Panc1 (cell line): ENCODE measurements at regions not wholly inside any gene's neighbourhood (a gene's known extent, or its start where the extent isn't known, plus 50 kb on each side); places are given as distances from the start of the nearest gene placed in this dataset.
A peak's percentile ranks its signal among the peaks of the same experiment; 100 is the strongest.
"Not testable (repeated sequence)": the region's sequence is repeated elsewhere in the genome, so short reads cannot be mapped to it uniquely, and the experiment has no call there.

Source experiments
- ATAC-seq: fragments of 200-7000 bp; cut with Tn5 transposase; 2 replicates; pipeline ENCODE4 v1.9.1; 2020; ENCODE audit warnings: mild to moderate bottlenecking, moderate library complexity
- BruUV-seq: library from RNA; stranded (reverse); fragments of 400-500 nt; replicated peaks from 2 replicates; lab custom pipeline; 2021; lab: Mats Ljungman, UMichigan
- CTCF ChIA-PET: fragments of 300-600 bp; sonication (Branson Sonifier 250); formaldehyde crosslinking; loops from one replicate; lab custom pipeline; 2022; ENCODE audit warnings: antibody characterized with exemption; lab: Charles Lee
- POLR2A ChIA-PET: fragments of 300-600 bp; sonication (Branson Sonifier 250); formaldehyde crosslinking; loops from one replicate; lab custom pipeline; 2022; ENCODE audit warnings: antibody characterized with exemption; lab: Charles Lee
- DNase-seq: peaks from one replicate; pipeline ENCODE4 v3.0.0-alpha.2; 2010; ENCODE audit warnings: low read depth, low spot score
- H3K27ac ChIP-seq: 2 replicates; pipeline ENCODE4 v1.5.1; 2011; ENCODE audit warnings: mild to moderate bottlenecking, low read length, inconsistent platforms
- H3K27me3 ChIP-seq: fragments of 200-500 bp; sonication (Bioruptor generic); 2 replicates; pipeline ENCODE4 v1.6.0; 2014; ENCODE audit warnings: low read length, inconsistent platforms; ENCODE audit not compliant: control insufficient read depth, insufficient read depth
- H3K36me3 ChIP-seq: fragments of 200-500 bp; sonication (Bioruptor generic); 2 replicates; pipeline ENCODE4 v1.5.1; 2014; ENCODE audit warnings: inconsistent platforms, mild to moderate bottlenecking, low read length, moderate library complexity; ENCODE audit not compliant: control insufficient read depth, insufficient read depth
- H3K4me1 ChIP-seq: 2 replicates; pipeline ENCODE4 v1.5.1; 2011; ENCODE audit warnings: inconsistent platforms, mild to moderate bottlenecking, low read length, moderate library complexity; ENCODE audit not compliant: control insufficient read depth, insufficient read depth
- H3K4me3 ChIP-seq, 2 experiments: 2 replicates each; pipeline ENCODE4 v1.5.1; 2011 to 2012; ENCODE audit warnings: low read depth in 2 of 2, low read length in 2 of 2, mild to moderate bottlenecking in 2 of 2, inconsistent platforms in 1 of 2, moderate library complexity in 1 of 2
- H3K9me3 ChIP-seq: fragments of 200-500 bp; sonication (Bioruptor generic); 2 replicates; pipeline ENCODE4 v1.5.1; 2014; ENCODE audit warnings: low read depth, mild to moderate bottlenecking, inconsistent platforms, low read length, moderate library complexity; ENCODE audit not compliant: control insufficient read depth, insufficient read depth
- POLR2AphosphoS5 ChIP-seq: IDR thresholded peaks from 2 replicates; pipeline ENCODE4 v1.6.1; 2012; ENCODE audit warnings: mild to moderate bottlenecking, low read depth, low read length, moderate library complexity
- SIN3A ChIP-seq: IDR thresholded peaks from 2 replicates; pipeline ENCODE4 v1.6.1; 2012; ENCODE audit warnings: low read depth, mild to moderate bottlenecking, low read length, moderate library complexity, borderline replicate concordance; ENCODE audit not compliant: insufficient read depth
- TCF7L2 ChIP-seq: IDR thresholded peaks from 2 replicates; pipeline ENCODE4 v1.6.1; 2011; ENCODE audit warnings: mild to moderate bottlenecking, low read depth, low read length, inconsistent platforms
- in situ Hi-C: cut with HindIII; loops from 2 replicates; pipeline ENCODE4 v1.10.0; 2016; ENCODE audit warnings: low sequenced_read_pairs, low pct_unique_long_range_greater_than_20kb
- intact Hi-C: fragments of 100-400 bp; cut with micrococcal nuclease; formaldehyde crosslinking; loops from one replicate; pipeline ENCODE4 v1.10.0; 2022; ENCODE audit not compliant: unreplicated experiment
- TF ChIP-seq, protein P1 (sequence below), 2 experiments: IDR thresholded peaks; 2 replicates each; pipeline ENCODE4 v1.6.1; 2011 to 2012; ENCODE audit warnings: low read depth in 2 of 2, control low read depth in 1 of 2, low read length in 1 of 2, mild to moderate bottlenecking in 1 of 2, moderate library complexity in 1 of 2; ENCODE audit not compliant: insufficient read depth in 1 of 2
- TF ChIP-seq, protein P2 (sequence below): fragments of 450-650 bp; IDR thresholded peaks from 2 replicates; pipeline ENCODE4 v1.5.1; 2017; ENCODE audit warnings: mild to moderate bottlenecking

DNA sequence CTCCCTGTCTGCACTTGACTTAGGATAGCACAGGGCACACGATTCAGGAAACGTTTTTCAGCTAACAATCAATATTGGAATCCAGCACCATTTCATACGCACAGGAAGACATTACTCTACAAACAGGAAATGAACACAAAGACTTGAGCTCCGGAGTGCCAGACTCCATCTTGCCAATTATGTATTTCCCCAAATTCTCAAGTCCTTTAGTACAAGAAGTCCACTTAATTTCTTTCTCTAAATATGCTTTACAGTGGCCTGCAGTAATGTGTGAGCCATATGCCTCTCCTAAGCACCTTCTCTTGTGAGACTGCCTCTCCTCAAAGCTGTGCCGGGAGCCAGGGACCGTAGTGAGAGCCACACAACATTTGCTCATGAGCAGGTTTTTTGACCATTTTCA is 168.2 kb downstream of the THBS2 start:
- CTCF ChIA-PET, result no interaction called here
- in situ Hi-C loops, result no loop called here
- TF ChIP-seq, protein P1, sequence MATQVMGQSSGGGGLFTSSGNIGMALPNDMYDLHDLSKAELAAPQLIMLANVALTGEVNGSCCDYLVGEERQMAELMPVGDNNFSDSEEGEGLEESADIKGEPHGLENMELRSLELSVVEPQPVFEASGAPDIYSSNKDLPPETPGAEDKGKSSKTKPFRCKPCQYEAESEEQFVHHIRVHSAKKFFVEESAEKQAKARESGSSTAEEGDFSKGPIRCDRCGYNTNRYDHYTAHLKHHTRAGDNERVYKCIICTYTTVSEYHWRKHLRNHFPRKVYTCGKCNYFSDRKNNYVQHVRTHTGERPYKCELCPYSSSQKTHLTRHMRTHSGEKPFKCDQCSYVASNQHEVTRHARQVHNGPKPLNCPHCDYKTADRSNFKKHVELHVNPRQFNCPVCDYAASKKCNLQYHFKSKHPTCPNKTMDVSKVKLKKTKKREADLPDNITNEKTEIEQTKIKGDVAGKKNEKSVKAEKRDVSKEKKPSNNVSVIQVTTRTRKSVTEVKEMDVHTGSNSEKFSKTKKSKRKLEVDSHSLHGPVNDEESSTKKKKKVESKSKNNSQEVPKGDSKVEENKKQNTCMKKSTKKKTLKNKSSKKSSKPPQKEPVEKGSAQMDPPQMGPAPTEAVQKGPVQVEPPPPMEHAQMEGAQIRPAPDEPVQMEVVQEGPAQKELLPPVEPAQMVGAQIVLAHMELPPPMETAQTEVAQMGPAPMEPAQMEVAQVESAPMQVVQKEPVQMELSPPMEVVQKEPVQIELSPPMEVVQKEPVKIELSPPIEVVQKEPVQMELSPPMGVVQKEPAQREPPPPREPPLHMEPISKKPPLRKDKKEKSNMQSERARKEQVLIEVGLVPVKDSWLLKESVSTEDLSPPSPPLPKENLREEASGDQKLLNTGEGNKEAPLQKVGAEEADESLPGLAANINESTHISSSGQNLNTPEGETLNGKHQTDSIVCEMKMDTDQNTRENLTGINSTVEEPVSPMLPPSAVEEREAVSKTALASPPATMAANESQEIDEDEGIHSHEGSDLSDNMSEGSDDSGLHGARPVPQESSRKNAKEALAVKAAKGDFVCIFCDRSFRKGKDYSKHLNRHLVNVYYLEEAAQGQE (IDR thresholded peaks at IDR 0.05; ENCODE audit: insufficient read depth in 1 of 2, low read depth in 2 of 2, low read length in 1 of 2), result no peak
- no peak for TF ChIP-seq TCF7L2

DNA sequence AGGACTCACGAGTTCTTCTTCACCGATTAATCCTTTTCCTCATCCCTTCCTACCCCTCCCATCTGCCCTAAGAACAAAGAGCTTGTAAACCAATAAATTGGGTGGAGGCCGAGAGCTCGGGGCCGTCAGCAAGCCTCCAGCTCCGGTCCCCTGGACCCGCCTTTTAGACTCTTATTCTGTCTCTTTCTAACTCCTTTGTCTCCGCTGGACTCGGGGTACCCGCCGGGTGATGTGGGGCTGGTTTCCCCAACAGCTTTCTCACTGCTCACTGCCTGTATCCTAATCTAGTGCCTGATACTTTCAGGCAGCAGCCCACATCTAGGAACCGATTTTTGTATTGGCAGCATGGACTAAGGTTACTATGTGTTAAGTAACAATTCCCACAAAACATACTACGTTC is 169.1 kb downstream of the THBS2 start:
- in situ Hi-C loops, BruUV-seq, H3K4me3 ChIP-seq, DNase-seq, CTCF ChIA-PET, H3K36me3 ChIP-seq, H3K27ac ChIP-seq, ATAC-seq, POLR2A ChIA-PET, H3K27me3 ChIP-seq, intact Hi-C loops, H3K9me3 ChIP-seq, H3K4me1 ChIP-seq: not testable (repeated sequence)

More for the DNA sequence above, 168.2 kb downstream of the THBS2 start:
- no peak overlapping the region for H3K4me3 ChIP-seq
- peaks cover under 1% of the 10 kb centered on the region; the same call in 1 of the 2 replicates for H3K9me3 ChIP-seq
- H3K27ac ChIP-seq, result 0 out of 2 replicates have a peak overlapping the region, but pooled peaks have one; percentile 8
- POLR2A ChIA-PET, result no interaction called here
- no TSS peak for BruUV-seq
- H3K4me1 ChIP-seq, result no peaks in the 10 kb centered on the region
- no peaks in the 10 kb centered on the region for H3K36me3 ChIP-seq
- intact Hi-C loops, result no loop called here
- no peaks in the 10 kb centered on the region for H3K27me3 ChIP-seq
- no peak for DNase-seq
- ATAC-seq, result no peak

DNA sequence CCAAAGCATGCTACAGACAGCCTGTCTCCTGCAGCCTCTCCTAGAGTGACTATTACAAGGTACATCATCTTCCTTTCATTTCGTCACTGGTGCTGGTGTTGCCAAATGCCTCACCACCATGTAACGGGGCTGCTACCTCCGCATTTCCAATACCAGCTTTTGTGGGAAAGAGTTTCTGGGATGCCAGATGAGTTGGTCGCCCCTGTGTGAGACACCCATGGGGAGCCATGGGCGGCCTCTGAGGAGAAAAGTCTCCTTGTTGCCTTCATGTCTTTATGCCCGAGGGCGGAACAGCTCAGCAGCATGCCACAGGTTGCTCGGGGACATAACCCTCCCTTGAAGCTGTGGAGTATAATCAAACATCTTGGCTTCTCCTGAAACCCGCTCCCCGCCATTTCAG is 169.6 kb downstream of the THBS2 start:
- CTCF ChIA-PET, result no interaction called here
- POLR2A ChIA-PET, result no interaction called here
- intact Hi-C loops, result no loop called here

More for the DNA sequence above, 169.6 kb downstream of the THBS2 start:
- in situ Hi-C loops, result no loop called here
- H3K27ac ChIP-seq, result no peak overlapping the region
- no peaks in the 10 kb centered on the region for H3K4me1 ChIP-seq
- TF ChIP-seq, protein P2, sequence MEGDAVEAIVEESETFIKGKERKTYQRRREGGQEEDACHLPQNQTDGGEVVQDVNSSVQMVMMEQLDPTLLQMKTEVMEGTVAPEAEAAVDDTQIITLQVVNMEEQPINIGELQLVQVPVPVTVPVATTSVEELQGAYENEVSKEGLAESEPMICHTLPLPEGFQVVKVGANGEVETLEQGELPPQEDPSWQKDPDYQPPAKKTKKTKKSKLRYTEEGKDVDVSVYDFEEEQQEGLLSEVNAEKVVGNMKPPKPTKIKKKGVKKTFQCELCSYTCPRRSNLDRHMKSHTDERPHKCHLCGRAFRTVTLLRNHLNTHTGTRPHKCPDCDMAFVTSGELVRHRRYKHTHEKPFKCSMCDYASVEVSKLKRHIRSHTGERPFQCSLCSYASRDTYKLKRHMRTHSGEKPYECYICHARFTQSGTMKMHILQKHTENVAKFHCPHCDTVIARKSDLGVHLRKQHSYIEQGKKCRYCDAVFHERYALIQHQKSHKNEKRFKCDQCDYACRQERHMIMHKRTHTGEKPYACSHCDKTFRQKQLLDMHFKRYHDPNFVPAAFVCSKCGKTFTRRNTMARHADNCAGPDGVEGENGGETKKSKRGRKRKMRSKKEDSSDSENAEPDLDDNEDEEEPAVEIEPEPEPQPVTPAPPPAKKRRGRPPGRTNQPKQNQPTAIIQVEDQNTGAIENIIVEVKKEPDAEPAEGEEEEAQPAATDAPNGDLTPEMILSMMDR, result no peak
- TF ChIP-seq, protein P1 (IDR thresholded peaks at IDR 0.05; ENCODE audit: insufficient read depth in 1 of 2, low read depth in 2 of 2, low read length in 1 of 2), result no peak
- TF ChIP-seq TCF7L2 (no peak), SIN3A (no peak), POLR2AphosphoS5 (no peak)
- no TSS peak for BruUV-seq
- no peaks in the 10 kb centered on the region for H3K36me3 ChIP-seq
- no peak overlapping the region for H3K4me3 ChIP-seq
- ATAC-seq (no peak), DNase-seq (no peak)
- H3K9me3 ChIP-seq, result no peaks in the 10 kb centered on the region
- H3K27me3 ChIP-seq, result no peaks in the 10 kb centered on the region
